NCI-H128 (cell line): ENCODE measurements at regions not wholly inside any gene's neighbourhood (a gene's known extent, or its start where the extent isn't known, plus 50 kb on each side); places are given as distances from the start of the nearest gene placed in this dataset.
"Not testable (repeated sequence)": the region's sequence is repeated elsewhere in the genome, so short reads cannot be mapped to it uniquely, and the experiment has no call there.

Experiments
- DNase-seq: peaks from one replicate; lab custom pipeline; 2025; ENCODE audit not compliant: unreplicated experiment; lab: John Stamatoyannopoulos, UW

DNA sequence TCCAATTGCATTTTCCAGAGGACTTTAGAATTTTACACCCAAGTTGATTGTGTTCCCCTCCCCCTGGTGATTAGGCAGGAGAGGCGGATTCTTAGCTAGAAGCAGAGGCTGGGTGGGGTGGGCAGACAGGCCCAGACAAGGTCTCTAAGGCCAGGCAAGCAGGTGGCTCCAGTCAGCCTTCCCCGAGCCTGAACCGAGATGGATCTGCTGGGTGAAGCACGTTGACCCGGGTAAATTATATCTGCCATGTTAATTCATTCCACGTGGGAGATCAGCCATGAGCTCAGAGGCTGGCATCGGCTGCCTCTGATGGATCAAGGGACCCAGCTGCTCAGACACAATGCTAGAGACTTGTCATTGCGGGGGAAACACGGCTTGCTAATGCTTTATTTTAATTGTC lies 159.5 kb upstream of the MAFB start:
- DNase-seq, result no peak

DNA sequence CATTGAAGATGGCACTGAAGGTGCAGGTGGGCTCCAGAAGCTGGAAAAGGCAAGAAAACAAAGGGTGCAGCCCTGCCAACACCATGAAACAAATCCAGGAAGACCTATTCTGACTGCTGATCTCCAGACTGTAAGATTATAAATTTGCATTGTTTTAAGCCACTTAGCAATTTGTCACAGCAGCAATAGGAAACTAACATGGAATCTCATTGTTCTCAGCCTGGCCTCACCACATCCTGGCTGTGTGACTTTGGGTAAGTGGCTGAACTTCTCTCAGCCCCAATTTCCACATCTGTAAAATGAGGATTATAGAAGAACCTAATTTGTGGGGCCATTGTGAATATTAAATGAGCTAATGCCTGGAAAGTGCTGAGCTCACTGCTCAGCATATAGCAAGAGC lies 160.4 kb upstream of the MAFB start:
- no peak for DNase-seq

DNA sequence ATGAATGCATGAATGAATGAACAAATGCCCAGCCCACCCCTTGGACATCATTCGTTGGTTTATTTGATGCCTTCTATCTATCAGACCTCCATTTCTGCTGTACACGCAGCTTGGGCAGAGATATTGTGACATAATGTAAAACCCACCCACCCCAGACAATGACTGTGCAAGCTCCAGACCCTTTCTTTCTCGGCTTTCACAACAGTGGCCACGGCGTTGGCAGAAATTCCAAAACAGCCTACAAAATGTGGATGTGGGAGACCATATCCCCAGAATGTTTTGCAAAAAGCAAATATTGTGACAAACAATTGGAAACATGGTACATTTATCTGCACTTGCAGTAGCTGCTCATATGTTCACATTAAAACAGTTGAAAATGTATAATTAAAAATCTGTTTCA lies 162.0 kb upstream of the MAFB start:
- no peak for DNase-seq

DNA sequence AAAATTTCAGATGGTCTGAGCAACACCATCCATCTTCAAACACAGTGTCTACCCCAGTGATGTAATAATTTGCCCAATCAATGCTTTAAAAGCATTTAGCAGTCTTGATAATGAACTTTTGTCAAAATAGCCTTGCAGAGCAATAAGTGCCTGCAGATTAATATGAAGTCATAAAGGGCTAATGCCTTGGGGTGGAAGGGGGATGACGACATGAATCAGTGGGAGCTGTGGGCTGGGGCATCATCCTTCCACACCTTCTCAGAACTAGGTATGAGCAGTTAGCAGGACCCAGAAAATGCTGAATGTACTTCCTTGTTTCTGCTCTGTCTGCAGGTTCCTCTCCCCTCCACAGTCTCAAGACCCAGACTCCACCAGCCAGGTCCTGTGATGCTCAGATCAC lies 166.2 kb upstream of the MAFB start:
- no peak for DNase-seq

DNA sequence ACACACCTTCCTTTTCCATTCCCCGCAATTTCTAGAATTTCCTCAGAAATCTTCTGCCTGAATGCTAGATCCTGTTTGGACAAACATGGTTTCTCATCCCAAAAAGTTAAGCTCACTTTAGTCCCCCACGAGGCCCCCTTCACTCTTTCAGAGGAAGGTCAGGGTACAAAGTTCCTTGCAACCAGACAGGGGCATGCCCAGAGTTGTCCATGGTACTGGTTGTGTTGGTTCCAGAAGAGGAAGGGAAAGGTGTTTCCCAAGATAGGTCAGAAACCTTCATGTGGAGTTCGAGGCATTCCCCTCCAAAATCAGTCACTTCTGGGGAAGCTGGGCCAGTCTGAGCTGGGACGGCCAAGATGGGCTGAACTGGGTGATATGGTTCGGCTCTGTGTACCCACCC lies 167.6 kb upstream of the MAFB start:
- no peak for DNase-seq

DNA sequence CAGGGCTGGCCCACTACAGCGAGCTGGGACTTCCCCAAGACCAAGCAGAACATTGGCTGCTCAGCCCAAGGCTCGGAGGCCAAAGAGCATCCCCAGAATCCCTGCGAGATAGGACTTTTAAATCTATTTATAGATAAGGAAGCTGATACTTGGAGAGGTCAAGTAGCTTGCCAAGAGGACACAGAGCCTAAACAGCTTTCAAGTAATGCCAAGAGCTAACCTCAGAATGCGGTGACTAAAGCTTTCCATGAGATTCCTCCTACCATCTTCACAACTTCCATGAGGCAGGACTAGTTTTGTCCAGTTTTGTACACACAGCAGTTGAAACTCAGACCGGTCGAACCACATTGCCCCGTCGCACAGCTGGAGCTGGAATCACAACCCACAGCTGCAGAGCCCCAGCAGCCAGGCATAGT lies 168.1 kb upstream of the TOP1 start:
- DNase-seq, result no peak

DNA sequence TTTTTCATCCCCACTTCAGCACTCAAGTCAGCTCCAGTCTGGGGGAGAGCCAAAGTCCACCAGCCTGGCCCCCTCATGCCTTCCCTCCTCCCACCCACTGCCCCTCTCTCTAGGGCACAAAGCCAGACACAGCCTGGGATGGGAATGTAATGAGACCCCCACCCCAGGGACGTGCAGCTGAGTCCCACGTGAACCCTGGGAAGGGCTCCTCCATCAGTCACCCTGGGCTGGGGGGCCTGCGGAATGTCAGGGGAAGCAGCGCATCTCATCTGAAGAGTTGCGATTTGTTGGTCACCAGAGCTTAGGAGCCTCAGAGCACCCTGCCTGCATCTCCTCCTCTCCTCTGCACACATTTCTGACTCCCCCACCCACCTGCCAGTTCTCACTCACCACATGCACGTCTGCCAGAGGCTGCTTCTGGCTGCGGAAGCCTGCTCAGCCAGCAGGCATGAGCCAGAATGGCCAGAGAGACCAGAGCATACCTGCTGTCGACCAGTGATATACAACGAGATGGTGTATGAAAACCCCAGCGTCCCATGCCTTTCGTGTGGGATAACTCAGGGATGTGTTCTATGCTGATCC lies 167.1 kb upstream of the TOP1 start:
- no peak for DNase-seq

DNA sequence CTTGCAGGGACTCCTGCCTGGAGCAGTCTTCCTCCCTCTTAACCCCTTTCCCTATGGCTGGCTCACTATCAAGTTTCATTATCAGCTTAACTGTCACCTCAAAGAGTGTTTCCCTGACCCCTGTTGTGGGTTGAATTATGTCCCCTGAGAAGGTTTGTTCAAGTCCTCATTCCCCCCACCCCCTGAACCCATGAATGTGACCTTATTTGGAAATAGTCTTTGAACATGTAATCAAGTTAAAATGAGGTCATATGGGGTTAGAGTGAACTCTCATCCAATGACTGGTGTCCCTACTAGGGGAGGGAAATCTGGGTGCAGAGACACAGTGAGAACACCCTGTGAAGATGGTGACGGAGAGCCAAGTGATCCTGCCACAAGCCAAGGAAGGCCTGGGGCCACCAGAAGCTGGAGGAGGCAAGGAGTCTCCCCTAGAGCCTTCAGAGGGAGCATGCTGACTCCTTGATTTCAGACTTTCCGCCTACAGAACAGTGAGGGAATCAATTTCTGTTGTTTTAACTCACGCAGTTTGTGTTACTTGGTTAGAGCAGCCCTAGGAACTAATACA lies 165.2 kb upstream of the TOP1 start:
- DNase-seq, result no peak

DNA sequence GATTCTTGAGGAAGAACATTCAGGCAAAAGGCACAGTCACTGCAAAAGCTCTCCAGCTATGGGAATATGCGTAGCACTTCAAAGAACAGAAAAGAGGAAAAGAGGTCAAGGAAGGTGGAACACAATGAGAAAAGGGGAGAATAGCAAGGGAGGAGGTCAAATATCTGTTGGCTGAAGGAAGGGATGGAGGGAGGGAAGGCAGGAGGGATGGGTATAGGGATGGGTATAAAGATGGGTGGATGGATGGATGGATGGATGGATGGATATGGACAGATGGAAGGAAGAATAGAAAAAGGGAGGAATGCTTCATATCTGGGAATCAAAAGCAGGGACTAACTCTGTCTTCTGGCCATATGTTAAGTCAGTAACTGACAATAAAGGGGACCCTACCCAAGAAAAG lies 164.2 kb upstream of the TOP1 start:
- no peak for DNase-seq

DNA sequence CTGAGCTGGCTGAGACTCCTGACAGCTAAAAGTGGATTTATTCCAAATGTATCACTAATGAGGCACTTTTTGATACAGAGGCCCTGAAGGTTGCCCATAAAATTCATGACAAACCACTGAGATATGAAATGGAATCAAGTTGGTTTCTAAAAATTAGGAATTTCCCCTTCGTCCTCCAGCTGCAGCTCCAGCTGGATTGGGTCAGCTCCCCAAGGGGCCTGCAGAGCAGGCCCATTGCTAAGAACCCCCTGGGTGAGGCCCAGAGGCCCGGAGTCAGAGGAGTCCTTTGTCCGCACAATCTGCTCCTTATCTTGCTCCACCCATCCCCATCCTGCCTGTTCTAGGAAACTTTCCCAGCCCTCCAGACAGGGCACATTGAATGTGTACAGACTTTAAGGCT lies 163.5 kb upstream of the TOP1 start:
- no peak for DNase-seq

DNA sequence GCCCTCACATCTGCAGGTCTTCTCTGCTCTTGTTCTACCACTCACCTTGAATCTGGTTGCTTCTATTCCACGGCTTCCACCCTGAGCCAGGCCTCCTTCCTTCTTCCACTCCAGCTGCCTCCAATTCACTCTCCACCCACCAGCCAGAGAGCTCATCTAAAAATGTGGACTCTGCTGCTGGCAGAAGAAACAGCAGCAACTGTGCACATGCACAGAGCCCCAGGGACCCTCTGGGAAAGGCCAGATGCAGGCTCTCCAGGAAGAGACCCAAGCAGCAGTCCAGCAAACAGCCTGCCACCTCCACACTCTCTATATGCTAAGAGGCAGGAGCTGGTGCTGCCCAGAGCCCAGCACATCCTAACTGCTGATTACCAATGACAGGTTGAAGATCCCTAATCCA lies 162.6 kb upstream of the TOP1 start:
- DNase-seq, result no peak

DNA sequence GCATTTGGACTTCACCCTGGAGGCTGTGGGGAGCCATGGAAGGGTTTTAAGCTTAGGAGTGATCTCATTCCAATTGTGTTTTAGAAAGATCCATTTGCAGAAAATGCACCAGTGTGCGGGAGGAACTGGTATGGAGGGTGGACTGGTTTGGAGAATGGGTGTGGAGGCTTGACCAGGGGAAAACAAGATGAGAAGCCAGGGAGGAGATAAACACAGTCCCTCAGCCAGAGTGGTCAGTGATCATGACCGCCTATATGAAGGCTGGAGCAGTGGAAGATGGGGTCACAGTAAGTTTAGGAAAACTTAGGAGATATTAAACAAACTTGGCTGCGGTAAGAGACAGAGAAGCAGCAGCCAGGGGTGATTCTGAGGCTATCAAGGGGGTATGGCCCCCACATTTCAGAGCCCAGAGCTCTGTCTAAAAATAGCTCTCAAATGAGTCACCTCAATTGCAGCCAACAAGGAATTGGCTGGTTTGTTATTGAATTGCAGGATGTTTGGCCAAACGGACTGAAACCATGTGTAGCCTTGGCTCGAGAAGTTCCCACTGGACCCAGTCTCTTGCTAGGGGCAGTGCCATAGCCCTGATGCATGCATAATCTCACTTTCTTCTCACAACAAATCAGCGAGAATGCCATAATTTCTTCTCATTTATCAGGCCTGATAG lies 159.9 kb upstream of the TOP1 start:
- no peak for DNase-seq

DNA sequence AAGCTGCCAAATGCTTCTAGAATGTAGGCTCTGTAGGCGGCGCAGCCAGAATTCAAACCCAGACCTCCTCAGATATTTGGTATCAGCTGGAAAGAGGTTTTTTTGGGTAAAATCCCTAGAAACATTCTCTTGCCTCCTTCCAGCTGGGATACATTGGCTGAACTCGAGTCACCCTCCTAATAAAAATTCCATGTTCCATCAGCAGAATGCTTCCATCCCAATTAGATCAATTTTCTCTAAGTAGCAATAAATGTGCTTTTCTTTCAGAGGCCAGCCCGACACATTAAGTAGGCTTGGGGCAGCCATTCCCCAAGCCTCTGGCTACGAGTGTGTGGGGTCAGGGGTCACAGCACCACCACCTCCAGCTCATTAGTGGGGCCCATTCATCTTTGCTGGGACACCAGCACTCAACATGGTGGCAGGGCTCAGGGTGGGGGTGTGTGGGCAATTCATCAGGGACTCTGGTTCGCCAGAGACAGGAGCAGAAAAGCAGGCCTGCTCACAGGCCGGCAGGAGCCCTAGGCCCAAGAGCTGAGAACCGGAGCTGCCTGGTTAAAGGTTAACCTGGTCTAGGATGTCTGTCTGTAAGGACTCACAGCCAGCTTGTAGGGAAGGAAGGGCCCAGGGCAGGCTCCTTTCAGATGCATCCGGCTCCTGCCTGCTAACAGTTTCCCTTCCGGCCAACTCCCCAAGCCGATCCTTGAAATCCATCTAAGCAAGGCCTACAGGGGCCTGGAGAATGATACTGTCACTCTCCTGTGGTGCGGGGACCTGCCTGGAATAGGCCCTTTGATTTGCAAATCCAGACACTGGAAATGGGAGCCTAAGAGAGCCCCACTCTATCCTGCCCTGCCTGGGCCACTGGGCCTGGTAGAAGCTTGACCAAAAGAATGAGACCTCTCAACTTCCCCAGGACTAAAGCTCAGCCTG lies 159.1 kb upstream of the TOP1 start:
- no peak for DNase-seq

DNA sequence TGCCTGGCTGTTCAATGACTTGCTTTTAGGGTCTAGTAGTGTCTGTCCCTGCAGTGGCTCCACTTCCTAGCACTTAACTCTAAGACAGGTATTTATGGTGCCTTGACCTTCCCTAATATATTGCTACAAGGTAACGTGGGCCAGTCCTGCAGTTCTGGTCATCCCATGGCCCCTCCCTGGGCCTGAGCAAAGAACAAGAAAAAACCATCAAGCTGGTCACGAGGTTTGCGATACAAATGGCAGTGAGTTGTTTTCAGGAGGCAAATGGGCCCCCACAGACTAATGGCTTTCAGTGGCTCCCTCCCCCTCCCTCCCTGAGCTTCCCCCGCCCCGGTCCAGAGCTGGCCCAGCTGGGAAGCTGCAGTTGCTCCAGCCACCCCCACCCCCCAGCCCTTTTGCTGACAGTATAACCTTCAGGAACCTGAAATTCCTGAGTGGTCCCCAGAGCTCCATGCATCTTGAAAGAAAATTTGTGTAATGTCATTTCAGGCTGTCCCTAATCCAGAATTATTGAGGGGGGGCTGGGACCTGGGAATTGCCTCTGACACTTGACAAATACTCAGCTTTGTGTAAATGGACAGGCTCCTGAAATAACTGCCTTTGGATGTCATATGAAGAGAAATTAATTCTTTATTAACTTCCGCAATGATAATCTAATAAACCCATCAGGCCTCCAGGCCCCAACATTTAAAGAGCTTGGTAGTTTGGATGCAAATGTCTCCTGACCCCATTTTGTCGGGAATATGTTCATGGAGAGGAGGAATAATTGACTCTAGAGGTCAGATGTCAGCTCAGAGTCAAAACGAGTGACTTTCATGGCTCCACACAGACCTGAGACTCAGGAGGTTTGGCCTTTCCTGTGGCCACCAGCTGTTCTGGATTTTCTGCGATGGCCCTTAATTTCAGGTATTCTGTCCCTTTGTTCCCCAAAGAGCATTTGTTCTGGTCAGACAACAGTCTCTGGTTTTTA lies 153.2 kb upstream of the TOP1 start:
- no peak for DNase-seq

DNA sequence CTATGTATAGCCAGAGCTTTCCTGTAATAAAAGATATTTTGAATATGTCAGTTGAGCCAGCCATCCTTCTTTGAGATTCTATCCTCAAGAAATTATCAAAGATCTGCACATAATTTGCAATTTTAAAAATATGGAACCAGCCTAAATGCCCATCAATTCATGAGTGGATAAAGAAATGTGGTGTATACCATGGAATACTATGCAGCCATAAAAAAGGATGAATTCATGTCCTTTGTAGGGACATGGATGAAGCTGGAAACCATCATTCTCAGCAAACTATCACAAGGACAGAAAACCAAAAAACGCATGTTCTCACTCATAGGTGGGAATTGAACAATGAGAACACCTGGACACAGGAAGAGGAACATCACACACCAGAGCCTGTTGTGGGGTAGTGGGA lies 150.5 kb upstream of the TOP1 start:
- not testable (repeated sequence) for DNase-seq

DNA sequence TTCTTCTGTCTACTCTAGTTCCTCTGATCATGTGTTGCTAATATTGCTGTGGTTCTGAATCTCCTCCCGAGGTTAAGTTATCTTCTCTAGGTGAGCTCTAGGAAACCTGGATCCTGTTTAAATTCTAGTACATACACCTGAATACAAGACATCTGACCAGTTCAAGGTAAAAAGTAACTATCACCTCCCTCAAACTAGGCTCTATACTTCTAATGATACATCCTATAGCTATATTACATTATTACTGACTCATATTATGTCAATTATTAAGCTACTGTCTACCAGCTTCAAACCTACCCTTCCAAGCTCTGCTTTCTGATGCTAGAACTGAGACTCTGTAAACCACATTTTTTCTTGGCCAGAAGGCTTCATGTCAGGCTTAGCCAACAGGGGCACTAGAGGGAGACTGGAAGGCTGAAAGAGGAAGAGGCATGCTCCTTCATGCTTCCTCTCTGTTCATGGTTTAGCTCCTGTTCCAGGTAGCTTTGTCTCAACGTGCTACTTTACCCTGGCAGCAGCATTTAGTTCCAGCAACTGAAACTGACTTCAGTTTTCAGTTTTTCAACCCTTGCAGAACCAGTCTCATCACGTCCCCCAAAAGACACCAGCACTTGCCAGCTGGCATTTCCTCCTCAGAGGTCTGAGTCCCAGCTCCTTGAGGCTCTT lies 148.4 kb upstream of the TOP1 start:
- no peak for DNase-seq

DNA sequence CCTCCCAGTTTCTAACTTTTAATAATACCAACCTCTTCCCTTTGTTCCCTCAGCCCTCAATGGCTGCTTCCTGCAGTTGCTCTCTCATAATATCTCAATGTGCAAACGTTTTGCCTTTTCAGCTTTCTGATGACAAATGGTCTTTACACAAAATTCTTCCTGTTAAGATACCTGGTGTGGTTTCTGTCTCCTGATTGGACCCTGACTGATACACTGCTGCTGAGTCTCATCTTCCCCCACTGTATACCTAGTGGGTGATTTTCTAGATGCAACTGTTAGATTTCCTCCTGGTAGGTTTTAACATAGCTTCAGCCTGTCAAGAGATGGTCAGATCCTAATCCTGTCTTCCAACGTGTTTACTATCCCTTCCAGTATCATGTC lies 147.9 kb upstream of the TOP1 start:
- DNase-seq, result no peak

DNA sequence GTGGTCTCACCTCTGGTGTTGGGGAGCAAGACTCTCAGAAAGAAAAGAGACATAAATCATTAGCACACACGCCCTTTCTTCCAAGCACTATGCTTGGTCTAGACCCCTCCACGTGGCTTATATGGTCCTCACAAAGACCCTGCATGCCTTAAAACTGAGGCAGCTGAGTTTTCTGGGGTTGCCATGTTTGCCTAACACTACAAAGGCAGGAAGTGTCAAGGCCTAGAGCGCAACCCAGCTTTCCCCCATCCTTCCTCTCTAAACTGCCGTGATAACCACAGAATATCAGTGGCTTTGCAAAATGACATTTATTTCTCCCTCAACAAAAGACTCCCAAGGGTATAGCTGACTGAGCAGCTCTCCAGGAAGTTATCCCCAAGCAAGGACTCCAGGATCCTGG lies 146.5 kb upstream of the TOP1 start:
- DNase-seq, result no peak

DNA sequence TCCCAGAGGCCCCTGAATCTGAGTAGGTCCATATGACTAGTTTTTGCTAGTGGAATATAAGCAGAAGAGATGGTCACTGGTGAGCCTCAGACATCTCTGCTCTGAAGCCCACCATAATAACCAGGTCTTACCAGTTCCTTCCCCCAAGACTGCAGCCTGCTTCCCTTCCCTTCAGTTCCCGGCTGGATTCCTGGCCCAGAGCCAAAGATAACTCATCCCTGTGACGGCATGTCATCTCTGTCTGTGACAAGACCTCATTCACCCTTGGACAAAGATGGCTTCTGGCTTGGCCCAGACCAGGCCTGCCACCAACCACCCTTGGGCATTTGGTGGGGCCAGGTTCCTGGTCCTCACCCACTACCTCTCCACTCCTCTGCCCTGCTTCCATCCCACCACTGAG lies 145.5 kb upstream of the TOP1 start:
- DNase-seq, result no peak

DNA sequence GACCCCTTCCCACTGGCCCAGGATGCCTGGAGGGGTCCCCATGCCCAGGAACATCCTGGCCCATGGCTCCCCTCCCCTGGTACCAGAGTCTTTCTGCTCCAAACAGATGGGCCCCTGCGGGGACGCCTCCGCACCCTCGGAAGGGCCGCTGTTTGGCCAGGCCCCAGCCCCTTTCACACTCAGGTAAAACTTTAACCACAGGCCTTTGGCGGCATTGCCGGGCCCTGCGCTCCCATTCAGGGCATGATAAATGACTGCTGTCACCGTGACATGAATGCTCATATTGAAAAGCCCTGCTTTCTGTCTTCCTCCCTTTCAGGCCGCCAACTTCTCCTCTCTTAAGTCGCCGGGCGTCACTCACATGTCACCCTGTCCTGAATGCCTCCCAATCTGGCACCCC lies 141.5 kb upstream of the TOP1 start:
- no peak for DNase-seq
